GM19351 (cell line): ENCODE measurements at regions not wholly inside any gene's neighbourhood (a gene's known extent, or its start where the extent isn't known, plus 50 kb on each side); places are given as distances from the start of the nearest gene placed in this dataset.

Source experiments
- ATAC-seq: cut with Tn5 transposase; IDR thresholded peaks from one replicate; pipeline ENCODE4 v1.9.1; 2021; ENCODE audit warnings: mild to moderate bottlenecking, moderate library complexity; ENCODE audit not compliant: unreplicated experiment

DNA sequence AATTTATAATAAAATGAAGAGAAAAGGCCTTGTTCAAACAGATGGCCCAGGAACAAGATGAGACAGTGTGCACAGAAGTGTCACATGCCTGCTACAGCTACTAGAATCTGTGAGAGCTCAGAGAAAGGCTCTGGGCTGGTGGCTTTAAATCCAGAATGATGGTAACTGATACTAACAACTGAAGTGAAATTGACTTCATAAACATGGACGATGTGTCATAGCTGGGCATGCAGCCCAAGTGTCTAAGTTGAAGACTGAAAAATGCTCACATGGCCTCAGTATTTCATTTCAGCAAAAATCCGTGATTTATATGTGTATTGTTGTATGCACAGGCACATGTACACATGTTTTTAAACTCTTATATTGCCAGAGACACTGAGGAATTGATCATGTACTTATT, 208.3 kb upstream of the RUNX1 start:
- ATAC-seq = no peak

DNA sequence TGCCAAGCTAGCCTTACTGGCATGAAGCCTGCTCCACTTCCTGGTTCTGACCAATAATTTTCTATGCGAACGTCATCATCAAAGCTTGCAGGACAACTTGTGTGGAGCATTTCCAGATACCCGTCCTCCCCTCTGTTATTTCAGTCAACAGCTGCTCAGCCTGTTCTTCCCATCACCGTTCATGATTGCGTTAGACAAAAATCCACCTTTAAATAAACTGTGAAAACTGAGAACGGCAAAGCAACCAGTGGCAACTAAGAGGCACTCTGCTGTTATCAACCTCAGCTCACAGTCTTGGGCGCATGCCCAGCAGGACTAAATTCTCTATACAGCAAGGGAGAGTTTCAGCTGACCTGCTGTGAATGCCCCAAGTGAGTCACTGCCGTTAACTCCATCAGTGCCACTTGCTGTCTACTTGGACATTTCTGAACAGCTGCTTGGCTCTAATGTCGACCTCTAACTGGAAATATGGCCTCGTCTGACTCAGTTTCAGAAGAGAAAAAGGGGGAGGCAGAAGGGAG, 207.4 kb upstream of the RUNX1 start:
- ATAC-seq = no peak

DNA sequence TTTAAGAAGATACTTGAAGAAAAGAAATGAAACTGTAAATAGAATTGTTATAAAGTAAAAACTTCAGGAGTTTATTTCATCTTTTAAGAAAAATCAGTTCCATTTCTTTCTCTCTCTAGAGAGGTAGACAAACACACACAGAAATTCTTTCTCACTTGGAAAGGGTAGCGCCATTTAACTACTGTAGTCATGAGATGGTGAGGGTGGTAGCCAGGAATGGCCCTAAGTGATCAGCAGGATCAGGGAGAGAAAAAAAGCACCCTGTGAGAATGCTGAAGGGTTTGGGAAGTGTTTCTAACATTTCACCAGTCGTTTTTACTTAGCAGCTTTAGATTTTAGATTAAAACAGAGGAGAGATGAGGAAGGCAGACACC, 205.7 kb upstream of the RUNX1 start:
- no peak for ATAC-seq

DNA sequence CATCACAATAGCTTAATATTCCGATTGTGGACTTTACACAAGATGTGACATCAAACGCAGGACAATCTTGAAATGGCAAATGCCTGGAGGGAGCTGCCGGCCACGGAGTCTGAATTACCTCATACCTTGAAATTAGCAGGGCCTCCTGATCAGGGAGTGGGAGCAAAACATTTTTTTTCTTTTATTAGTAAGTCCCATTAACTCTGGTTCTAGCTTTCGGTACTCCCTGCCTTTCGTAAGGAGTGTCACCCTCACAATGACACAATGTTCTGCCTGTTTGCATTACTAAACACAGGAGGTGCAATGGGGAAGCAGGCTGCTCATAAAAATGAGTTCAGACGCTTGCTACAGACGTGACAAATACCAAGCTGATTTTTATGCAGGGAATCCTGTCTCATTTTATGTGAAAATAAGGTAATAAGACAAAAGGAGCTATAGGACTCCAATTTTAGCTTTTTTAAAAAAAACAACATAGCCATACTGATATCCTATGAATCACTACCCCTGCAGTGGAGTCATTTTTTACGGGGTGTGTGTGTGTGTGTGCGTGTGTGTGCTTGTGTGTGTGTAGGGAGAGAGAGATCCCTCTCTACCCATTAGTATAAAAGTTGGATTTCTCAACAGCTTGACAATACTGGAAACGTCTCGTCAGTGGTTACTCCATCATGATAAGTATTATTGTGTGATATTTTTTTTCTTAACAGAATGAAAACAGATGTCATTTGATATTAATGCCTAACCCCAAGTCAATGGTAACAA, 205.1 kb upstream of the RUNX1 start:
- no peak for ATAC-seq

DNA sequence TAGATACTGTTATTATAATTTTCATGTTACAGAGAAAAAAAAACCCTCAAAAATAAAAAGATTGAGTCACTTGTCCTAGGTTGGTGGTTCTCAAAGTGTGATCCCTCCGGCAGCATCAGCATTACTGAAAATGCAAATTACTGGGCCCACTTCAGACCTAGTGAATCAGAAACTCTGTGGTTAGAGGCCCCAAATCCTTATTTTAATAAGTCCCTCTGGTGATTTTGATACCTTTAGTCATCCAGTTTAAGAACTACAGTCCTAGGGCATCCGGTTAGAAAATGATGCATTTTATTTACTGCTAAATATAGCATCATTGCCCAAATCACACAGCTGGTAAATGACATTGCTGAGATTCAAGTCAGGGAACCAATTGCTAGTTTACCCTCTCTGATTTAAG, 203.7 kb upstream of the RUNX1 start:
- ATAC-seq = no peak

DNA sequence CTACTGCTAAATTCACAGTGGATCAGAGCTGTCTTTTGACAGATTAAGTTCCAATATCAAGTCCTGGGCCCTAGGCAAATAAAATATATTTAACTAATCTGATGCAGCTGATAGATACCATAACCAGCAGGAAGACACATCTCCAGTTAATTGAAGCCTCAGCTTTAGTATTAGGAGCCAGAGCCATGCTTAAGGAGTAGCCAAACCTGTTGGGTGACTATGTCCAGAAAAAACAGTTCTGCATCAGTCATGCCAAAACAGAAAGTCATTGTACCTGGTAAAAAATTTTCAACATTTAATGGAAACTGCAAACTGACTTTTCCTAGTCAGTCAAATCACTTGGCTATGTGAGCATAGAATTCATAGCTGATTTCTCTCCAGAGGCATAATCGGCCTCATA, 200.5 kb upstream of the RUNX1 start:
- ATAC-seq = no peak

DNA sequence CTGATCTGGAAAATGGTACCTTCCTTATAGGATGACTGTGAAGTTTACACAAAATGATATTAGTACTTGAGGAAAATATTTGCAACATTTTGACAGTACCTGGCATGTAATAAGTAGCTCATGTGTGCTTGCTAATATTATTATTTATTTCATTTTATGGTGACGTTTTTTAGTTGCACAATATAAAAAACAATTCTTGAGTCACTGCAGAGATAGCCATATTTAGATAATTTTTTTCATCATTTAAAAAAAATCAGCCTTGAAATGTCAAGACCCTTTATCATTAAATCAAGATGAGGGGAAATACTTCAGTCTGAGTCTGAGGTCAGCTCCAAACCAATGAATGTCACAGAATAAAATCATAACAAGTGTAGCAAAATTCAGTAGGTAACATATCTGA, 196.8 kb upstream of the RUNX1 start:
- ATAC-seq = no peak

DNA sequence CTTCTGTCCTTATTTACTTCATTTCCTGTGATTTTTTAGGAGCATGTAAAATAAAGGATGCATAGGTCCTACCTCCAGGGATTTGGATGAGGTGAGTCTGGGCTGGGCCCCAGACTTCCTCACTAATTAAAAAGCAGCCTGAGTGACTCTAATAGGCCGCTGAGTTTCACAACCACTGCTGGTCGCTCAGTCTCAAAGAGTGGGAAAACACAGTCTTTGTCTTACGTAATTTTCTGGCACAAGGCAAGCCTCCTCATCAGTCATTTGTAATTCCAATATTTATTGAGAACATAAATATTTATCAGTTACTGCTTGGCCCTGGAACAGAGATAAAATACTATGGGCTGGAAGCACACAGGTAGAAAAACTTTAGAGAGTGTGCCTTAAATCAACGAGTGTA, 195.4 kb upstream of the RUNX1 start:
- no peak for ATAC-seq

DNA sequence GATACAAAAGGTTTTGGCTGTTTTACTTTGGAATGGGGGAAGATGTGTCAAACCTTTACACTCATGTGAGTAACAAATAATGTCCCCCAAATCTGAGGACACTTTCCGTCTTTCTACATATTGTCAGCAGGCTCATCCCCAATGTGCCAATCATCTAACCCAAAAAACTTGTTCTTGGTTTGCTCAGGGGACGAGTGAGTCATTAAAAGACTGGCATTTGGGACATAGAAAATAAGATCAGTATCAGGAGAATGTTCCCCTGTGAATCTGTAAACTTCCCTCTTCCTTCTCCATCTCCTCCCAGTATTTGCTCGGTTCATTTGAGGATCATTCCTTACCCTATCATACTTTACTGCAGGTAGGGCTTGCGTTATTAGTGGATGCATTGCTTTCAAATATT, 194.1 kb upstream of the RUNX1 start:
- no peak for ATAC-seq

DNA sequence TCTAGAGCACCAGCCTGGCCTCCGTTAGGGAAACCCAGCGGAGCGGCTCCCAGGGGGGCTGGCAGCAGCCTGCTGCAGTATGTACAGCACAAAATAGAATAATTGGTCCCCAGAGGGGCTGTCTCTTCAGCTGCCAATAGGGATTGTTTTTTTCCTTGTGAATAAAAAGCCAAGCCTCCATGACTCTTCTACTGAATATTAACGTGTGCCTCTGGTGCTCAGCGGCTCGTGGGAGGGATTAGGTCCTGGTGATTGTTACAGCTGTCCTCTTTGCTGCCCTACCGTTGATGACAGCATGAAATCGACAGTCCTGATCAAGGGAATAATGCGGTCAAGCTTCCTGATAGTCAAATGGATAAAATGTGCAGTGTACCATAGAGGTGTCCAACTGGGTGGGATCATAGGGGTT, 190.7 kb upstream of the RUNX1 start:
- no peak for ATAC-seq

DNA sequence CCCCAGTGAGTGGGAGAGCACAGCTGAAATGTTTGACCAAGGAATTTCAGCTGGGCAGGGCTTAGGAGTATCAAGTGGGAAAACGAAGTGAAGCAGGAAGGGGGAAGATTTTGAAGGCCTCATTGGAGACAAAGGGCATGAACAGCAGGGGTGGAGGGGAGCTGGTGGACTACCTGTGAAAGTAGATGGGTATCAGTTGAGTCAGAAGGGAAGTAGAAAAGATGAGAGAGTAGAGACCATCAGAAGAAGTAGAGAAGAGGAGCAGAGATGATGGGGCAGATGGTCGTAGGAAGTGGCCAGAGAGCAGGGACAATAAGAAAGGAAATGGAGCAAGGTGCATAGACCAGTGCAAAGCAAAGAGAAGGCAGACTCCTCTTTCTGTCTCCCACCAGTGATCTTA, 189.0 kb upstream of the RUNX1 start:
- no peak for ATAC-seq

DNA sequence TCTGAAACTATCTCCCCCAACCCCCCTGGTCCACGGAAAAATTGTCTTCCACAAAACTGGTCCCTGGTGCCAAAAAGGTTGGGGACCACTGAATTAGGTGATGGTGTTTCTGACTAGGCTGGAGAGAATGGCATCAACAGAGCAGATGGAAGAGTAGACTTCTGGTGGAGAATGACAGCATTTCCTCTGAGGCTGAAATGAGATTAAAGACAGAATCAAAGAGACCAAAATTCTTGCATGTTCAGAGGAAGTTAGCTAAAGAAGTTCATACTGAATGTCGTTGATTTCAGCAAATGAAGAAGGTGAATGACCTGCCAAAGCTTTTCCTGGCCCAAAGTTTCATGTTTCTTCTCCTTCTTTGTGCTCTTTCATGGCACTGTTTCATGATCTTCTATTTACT, 188.2 kb upstream of the RUNX1 start:
- no peak for ATAC-seq

DNA sequence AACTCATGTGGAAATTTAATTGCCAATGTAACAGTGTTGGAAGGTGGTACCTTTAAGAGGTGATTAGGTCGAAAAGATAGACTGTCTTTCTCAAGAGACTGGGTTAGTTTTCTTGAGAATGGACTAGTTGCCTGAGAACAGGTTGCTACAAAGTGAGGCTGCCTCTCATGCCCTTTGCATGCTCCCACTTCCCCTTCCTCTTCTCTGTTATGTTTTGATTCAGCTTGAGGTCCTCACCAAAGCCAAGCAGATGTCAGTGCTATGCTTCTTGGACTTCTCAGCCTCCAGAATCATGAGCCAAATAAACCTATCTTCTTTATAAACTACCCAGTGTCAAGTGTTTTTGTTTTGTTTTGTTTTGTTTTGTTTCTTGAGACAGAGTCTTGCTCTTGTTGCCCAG, 187.0 kb upstream of the RUNX1 start:
- ATAC-seq = peak; percentile 59

DNA sequence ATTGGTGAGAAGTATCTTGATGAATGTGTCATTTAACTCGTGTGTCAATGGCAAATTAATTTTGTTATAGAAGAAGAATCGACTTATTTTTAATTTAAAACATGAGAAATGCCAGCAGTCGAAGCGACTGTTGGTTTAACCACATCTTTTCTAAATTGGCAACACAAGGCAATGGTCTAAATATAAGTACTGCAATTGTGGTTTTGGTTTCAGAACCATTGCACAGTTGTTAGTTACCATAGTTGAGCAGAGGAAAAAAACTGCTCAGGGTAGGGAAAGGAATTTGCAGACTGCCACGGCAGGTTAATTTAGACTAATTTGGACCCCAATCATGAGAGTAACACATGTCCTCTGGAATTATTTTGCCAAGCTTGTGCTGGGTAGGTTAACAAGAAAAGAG, 185.6 kb upstream of the RUNX1 start:
- ATAC-seq = peak; percentile 63

DNA sequence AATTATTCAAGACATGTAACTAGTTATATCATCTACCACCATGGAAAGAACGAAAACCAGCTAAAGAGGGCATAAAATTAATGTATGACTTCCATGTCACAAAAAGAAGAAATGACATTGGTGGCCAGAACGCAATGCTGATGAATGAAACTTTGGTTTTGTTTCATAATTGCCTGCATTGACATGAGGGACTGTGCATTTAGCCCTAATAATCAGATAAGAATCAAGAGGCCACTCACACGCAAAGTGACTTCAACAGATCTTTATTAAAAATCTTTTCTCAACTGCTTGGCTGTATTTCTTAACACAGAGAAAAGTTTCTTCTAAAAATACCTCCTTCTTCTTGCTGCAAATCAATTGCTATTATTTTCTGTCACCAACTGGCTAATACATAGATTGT, 184.7 kb upstream of the RUNX1 start:
- no peak for ATAC-seq

DNA sequence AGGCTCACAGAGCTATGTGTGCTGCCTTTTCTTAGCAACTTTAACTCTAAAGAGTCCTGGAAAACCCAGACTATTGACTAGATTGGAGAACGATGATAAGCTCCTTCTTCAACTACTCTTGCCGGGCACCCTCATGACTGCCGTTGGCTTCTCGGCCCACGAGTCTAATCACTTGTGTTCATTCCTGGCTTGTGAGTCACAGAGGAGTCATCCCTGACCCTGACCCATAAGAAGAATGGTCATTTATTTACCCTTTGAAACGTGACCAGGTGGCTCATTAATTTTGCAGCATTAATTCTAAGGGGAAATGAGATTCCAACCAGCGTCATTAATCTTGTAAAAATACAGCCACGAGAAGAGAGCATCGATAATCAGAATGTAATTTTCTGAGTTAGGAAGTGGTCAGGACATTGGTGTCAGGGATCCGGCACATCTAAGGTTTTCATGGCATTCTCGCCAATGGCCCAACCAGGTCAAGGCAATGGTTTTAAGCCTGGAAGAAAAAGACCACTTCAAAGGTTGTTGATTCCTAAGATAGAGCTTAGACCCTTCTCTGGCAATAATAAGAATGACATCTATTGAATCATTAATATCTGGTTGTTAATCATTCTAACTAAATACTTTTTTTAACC, 183.6 kb upstream of the RUNX1 start:
- ATAC-seq = no peak

DNA sequence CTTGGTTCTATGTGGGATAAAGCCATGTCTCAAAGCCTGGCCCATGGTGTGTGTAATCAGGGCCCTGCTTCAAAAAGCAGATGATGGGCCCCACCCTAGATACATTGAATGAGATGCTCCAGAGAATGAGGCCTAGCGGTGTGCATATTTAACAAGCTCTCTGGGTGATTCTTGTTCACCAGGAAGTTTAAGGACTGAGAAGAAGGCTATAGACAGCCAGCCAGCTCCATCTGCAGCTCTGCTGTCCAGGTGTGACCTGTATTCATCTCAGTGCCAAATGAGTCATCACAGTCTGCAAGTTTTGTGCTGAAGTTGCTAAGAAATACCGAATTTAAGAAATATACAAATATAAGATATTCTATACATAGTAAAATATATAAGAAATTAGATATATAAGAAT, 182.0 kb upstream of the RUNX1 start:
- no peak for ATAC-seq

DNA sequence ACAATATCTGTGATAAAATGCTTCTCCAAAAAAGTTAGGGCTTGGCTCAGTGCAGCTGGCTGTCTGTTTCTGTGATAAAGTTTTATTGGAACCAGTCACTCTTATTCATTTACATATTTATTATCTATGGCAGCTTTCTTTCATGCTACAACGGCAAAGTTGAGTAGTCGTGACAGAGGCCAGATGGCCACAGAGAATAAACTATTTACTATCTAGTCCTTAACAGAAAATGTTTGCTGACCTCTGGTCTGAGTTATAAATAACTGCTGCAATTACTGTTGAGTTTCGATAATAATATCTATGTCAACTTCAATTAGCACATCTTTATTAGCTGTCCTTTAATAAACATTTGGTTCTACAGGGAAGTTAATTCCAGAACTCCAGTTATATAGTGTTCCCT, 180.2 kb upstream of the RUNX1 start:
- ATAC-seq = no peak

DNA sequence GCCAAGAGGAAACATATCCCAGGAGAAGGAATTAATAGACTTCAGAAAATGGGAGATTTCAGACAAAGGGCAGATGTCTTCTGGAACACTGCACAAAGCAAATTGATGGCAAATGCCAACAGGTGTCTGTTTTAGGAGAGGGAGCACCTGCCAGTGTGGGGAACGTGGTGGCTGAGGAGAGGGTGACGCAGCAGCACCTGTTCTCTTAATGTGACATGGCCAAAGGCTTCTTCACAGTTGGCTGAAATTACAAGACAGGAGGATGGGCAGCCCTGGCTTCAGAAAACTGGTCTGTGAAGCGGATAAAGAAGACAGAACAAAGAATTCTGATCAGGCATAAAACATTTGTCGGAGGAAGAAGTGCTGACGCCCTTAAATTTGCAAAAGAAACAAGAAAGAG, 178.7 kb upstream of the RUNX1 start:
- ATAC-seq = no peak

DNA sequence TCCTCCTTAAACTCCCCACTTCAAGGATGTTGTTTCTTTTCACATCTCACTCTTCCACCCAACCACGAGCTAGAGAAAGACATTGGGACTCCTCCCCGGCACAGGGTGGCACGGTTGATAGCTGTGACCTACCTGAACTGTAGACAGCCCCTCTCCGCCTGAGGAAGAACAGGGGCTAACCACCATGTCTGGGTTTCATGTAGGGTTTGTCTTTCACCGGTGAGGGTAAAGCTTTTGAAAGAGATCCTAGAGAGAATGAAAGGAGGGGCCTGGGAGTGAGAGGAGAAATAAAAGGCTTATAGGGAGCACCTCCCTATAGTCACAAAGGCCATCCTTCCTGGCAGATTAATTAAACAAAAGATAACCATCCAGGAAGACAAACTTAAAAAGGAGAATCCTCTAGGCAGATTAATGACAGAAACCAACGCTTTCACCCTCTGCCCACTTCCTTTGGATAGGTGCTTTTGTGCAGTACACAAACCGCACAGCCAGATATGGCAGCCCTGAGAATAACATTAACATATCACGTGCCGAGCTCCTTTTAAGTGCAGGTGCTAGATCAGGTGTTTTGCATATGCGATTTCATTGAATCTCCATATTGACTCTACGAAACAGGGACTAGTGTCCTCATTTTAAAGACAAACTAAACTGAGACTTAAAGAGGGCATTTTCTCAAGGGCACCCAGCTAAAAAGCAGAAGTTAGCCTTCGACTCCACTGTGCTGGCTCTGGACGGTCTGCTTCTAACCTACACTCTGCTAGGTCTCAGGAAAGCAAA, 178.1 kb upstream of the RUNX1 start:
- ATAC-seq = peak; percentile 74

DNA sequence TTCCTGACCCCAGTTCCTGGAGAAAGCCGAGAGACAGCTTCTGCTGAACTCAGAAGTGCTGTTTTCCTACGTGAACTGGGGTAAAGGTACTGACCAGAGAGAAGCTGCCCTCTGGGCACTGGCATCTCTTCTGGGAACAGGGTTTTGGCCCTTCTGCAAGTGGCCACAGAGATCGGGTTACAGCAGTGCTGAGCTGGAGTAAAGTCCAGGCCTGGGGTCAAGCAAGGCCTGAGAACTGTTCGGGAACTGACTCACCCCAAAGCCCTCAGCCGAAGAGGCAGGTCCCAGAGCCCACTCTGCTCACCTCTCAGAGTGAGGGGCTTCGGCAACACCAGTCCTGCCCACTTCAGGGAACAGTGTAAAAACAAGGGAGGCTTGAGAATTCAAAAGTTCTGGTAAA, 177.2 kb upstream of the RUNX1 start:
- no peak for ATAC-seq

DNA sequence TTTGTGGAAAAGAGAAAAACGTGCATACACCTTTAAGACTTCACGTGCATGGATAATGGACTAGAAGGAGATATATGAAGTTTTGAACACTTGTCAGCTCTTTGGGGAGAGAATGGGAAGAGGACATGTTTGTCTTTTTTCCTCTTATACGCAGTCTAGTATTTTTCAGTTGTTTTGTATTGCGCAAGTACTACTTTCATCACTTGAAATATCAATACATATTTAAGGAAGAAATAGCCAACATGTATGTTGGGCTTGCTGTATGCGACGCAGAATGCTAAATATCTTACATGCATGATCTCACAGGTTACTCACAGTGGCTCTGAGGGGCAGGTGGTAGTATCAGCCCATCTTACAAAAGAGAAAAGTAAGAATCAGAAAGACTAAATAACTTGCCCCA, 176.5 kb upstream of the RUNX1 start:
- no peak for ATAC-seq
